ENCODE measurements at regions not wholly inside any gene's neighbourhood (a gene's known extent, or its start where the extent isn't known, plus 50 kb on each side); places are given as distances from the start of the nearest gene placed in this dataset.

GRCh38 chr2:204012072-204012653, 75.6 kb downstream of the ICOS start:
- Histone ChIP-seq H3K27ac (ENCODE audit: low read depth, low read length) (no peak overlapping the region), H3K27me3 (ENCODE audit: control insufficient read depth in 1 of 2, insufficient read depth in 2 of 2, low read length in 2 of 2) (no peaks in the 10 kb centered on the region), H3K9me3 (ENCODE audit: low read length) (no peaks in the 10 kb centered on the region), H3K4me1 (ENCODE audit: insufficient read depth, low read length) (no peaks in the 10 kb centered on the region), H3K36me3 (ENCODE audit: insufficient read depth, low read length) (no peaks in the 10 kb centered on the region), H3K4me3 (ENCODE audit: low read depth in 1 of 2, low read length in 2 of 2) (no peak overlapping the region), H3K9ac (ENCODE audit: low read length) (no peak overlapping the region)

DNA sequence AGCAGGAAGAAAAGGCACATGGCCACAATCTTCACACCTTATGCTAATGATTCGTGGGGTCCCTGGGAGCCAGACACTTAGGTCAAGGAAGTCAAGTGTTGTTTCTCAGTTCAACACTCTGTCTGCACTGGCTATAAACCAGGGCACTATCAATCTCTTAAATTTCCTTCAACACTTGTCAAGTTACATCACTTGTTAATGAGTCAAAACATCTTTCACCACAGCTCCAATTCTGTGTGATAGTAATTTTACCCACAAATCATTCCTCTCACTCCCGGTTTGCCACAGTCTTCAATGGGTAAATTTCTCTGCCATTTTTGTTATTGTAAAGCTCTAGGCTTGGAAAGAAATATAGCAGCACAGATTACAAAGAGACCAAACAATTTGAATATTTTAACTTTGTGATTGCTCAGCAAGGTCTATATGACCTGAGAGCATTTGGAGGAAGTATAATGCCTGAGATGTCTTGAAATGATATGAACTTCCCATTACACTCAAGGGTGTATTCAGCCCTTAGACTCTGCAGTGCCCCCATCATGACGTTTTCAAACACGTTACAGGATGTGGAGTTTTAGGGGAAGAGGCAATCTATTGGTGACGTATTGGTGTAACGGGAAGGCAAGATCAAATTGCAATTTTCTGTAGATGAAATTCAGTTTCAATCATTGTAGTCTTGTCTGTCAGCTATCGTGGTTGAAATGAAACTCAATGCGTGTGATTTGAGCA, 78.7 kb downstream of the ICOS start:
- Histone ChIP-seq H3K27me3 (ENCODE audit: control insufficient read depth in 1 of 2, insufficient read depth in 2 of 2, low read length in 2 of 2) (no peaks in the 10 kb centered on the region), H3K4me3 (ENCODE audit: low read depth in 1 of 2, low read length in 2 of 2) (no peak overlapping the region), H3K27ac (ENCODE audit: low read depth, low read length) (no peak overlapping the region), H3K36me3 (ENCODE audit: insufficient read depth, low read length) (no peaks in the 10 kb centered on the region), H3K4me1 (ENCODE audit: insufficient read depth, low read length) (no peaks in the 10 kb centered on the region), H3K9ac (ENCODE audit: low read length) (no peak overlapping the region), H3K9me3 (ENCODE audit: low read length) (no peaks in the 10 kb centered on the region)

- H3K4me1 ChIP-seq (ENCODE audit: insufficient read depth, low read length): peaks cover 3% of the 10 kb centered on the region
- no peak overlapping the region for H3K9ac ChIP-seq (ENCODE audit: low read length)
- H3K27ac ChIP-seq (ENCODE audit: low read depth, low read length): no peak overlapping the region
- H3K27me3 ChIP-seq (ENCODE audit: control insufficient read depth in 1 of 2, insufficient read depth in 2 of 2, low read length in 2 of 2): no peaks in the 10 kb centered on the region
- H3K4me3 ChIP-seq (ENCODE audit: low read depth in 1 of 2, low read length in 2 of 2): no peak overlapping the region
- no peaks in the 10 kb centered on the region for H3K9me3 ChIP-seq (ENCODE audit: low read length)
- no peaks in the 10 kb centered on the region for H3K36me3 ChIP-seq (ENCODE audit: insufficient read depth, low read length)
Observed at GRCh38 chr2:204018717-204019116, 82.2 kb downstream of the ICOS start.

GRCh38 chr2:204019572-204020501, 83.3 kb downstream of the ICOS start:
- H3K27ac ChIP-seq (ENCODE audit: low read depth, low read length): no peak overlapping the region
- H3K4me1 ChIP-seq (ENCODE audit: insufficient read depth, low read length): peaks cover 14% of the 10 kb centered on the region
- no peaks in the 10 kb centered on the region for H3K36me3 ChIP-seq (ENCODE audit: insufficient read depth, low read length)
- no peaks in the 10 kb centered on the region for H3K27me3 ChIP-seq (ENCODE audit: control insufficient read depth in 1 of 2, insufficient read depth in 2 of 2, low read length in 2 of 2)
- no peak overlapping the region for H3K4me3 ChIP-seq (ENCODE audit: low read depth in 1 of 2, low read length in 2 of 2)
- no peak overlapping the region for H3K9ac ChIP-seq (ENCODE audit: low read length)
- no peaks in the 10 kb centered on the region for H3K9me3 ChIP-seq (ENCODE audit: low read length)

- Histone ChIP-seq H3K27ac (ENCODE audit: low read depth, low read length) (no peak overlapping the region), H3K36me3 (ENCODE audit: insufficient read depth, low read length) (no peaks in the 10 kb centered on the region), H3K4me3 (ENCODE audit: low read depth in 1 of 2, low read length in 2 of 2) (no peak overlapping the region), H3K9ac (ENCODE audit: low read length) (no peak overlapping the region), H3K27me3 (ENCODE audit: control insufficient read depth in 1 of 2, insufficient read depth in 2 of 2, low read length in 2 of 2) (no peaks in the 10 kb centered on the region), H3K9me3 (ENCODE audit: low read length) (no peaks in the 10 kb centered on the region), H3K4me1 (ENCODE audit: insufficient read depth, low read length) (peaks cover 19% of the 10 kb centered on the region)
Observed at GRCh38 chr2:204021290-204022081, 84.9 kb downstream of the ICOS start.

DNA sequence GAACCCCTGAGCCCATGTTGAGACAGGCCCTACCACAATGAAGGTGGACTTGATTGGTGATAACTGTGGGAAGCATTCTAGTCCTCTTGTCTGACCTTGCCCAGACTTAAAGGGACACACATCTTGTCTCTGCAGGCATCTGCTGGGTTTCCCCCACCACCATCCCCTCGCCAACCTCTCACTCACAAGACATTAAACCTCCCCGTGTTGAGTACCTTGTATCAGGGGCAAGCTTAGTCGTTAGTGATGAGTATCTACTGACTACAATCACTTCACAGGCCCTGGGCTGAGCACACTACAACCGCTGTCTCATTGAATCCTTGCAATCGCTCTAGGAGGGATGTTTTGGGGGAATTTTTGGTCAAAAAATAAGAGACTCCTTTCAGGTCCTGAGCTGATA, 86.0 kb downstream of the ICOS start:
- no peak overlapping the region for H3K27ac ChIP-seq (ENCODE audit: low read depth, low read length)
- no peaks in the 10 kb centered on the region for H3K9me3 ChIP-seq (ENCODE audit: low read length)
- peaks cover 19% of the 10 kb centered on the region for H3K4me1 ChIP-seq (ENCODE audit: insufficient read depth, low read length)
- no peaks in the 10 kb centered on the region for H3K36me3 ChIP-seq (ENCODE audit: insufficient read depth, low read length)
- no peak overlapping the region for H3K9ac ChIP-seq (ENCODE audit: low read length)
- no peaks in the 10 kb centered on the region for H3K27me3 ChIP-seq (ENCODE audit: control insufficient read depth in 1 of 2, insufficient read depth in 2 of 2, low read length in 2 of 2)
- H3K4me3 ChIP-seq (ENCODE audit: low read depth in 1 of 2, low read length in 2 of 2): no peak overlapping the region

DNA sequence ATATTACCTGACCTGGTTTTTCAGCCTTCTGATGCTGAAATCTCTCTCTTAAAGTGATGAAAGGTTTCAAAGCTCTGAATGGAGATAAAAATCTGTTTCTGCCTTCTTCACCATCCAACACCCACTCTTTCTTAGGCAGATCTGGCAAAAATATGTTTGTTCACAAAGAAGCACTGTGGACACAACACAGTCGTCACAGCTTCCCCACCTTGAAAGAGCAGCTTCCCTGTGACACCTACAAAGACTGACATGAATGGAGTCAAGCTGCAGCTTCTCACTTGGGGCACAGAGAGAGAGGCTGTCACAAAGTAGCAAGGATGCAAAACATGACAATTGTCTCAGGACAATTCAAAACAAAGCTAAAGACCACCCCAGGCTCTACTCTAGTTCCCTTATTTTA, 86.5 kb downstream of the ICOS start:
- Histone ChIP-seq H3K27ac (ENCODE audit: low read depth, low read length) (no peak overlapping the region), H3K27me3 (ENCODE audit: control insufficient read depth in 1 of 2, insufficient read depth in 2 of 2, low read length in 2 of 2) (no peaks in the 10 kb centered on the region), H3K4me1 (ENCODE audit: insufficient read depth, low read length) (peaks cover 19% of the 10 kb centered on the region)

DNA sequence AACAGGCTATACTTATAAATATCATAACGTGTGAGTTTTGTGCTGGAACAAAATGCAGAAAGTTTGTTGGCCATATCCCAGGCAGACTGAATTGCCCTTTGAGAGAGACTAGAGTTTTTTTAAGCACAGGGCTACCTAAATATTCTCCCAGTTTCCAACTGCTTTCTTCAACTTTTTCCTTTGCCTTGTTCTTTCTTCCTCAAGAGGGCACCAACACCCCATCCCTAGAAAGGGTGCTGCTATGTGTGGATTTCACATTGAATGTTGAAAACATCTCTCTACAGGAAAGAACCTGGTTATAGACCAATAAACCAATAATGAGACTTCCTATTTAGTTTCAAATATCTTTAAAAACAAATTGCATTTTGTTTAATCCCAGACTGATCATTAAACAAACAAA, 87.9 kb downstream of the ICOS start:
- Histone ChIP-seq H3K9me3 (ENCODE audit: low read length) (no peaks in the 10 kb centered on the region), H3K4me1 (ENCODE audit: insufficient read depth, low read length) (peaks cover 19% of the 10 kb centered on the region), H3K4me3 (ENCODE audit: low read depth in 1 of 2, low read length in 2 of 2) (no peak overlapping the region), H3K36me3 (ENCODE audit: insufficient read depth, low read length) (no peaks in the 10 kb centered on the region), H3K9ac (ENCODE audit: low read length) (no peak overlapping the region), H3K27ac (ENCODE audit: low read depth, low read length) (no peak overlapping the region), H3K27me3 (ENCODE audit: control insufficient read depth in 1 of 2, insufficient read depth in 2 of 2, low read length in 2 of 2) (no peaks in the 10 kb centered on the region)

More for the DNA sequence above, 86.5 kb downstream of the ICOS start:
- no peaks in the 10 kb centered on the region for H3K9me3 ChIP-seq (ENCODE audit: low read length)
- no peak overlapping the region for H3K9ac ChIP-seq (ENCODE audit: low read length)
- no peak overlapping the region for H3K4me3 ChIP-seq (ENCODE audit: low read depth in 1 of 2, low read length in 2 of 2)
- H3K36me3 ChIP-seq (ENCODE audit: insufficient read depth, low read length): no peaks in the 10 kb centered on the region

- peaks cover 19% of the 10 kb centered on the region for H3K4me1 ChIP-seq (ENCODE audit: insufficient read depth, low read length)
- no peaks in the 10 kb centered on the region for H3K9me3 ChIP-seq (ENCODE audit: low read length)
- no peak overlapping the region for H3K9ac ChIP-seq (ENCODE audit: low read length)
- H3K4me3 ChIP-seq (ENCODE audit: low read depth in 1 of 2, low read length in 2 of 2): no peak overlapping the region
- no peaks in the 10 kb centered on the region for H3K27me3 ChIP-seq (ENCODE audit: control insufficient read depth in 1 of 2, insufficient read depth in 2 of 2, low read length in 2 of 2)
- H3K36me3 ChIP-seq (ENCODE audit: insufficient read depth, low read length): no peaks in the 10 kb centered on the region
- no peak overlapping the region for H3K27ac ChIP-seq (ENCODE audit: low read depth, low read length)
Observed at GRCh38 chr2:204024906-204025475, 88.4 kb downstream of the ICOS start.

DNA sequence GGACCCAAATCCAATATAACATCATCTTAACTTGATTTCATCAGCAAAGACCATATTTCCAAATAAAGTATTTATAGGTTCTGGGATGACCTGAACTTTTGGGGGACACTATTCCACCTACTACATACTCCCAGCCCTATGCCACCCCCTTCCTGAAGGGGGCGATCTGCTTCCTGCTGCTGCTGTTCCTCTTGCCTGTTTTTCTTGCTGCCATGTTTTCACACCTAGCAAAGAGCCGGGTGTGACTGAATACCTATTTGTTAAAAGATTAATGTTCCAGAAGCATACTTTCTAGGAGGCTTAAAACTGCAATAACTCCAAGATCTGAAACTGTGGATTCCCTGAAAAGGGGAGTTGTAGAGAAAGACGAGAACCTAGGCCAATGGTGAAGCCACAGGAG, 89.7 kb downstream of the ICOS start:
- no peak overlapping the region for H3K9ac ChIP-seq (ENCODE audit: low read length)
- H3K36me3 ChIP-seq (ENCODE audit: insufficient read depth, low read length): no peaks in the 10 kb centered on the region
- H3K27ac ChIP-seq (ENCODE audit: low read depth, low read length): no peak overlapping the region
- H3K4me3 ChIP-seq (ENCODE audit: low read depth in 1 of 2, low read length in 2 of 2): no peak overlapping the region
- H3K9me3 ChIP-seq (ENCODE audit: low read length): no peaks in the 10 kb centered on the region
- peaks cover 31% of the 10 kb centered on the region for H3K4me1 ChIP-seq (ENCODE audit: insufficient read depth, low read length)
- no peaks in the 10 kb centered on the region for H3K27me3 ChIP-seq (ENCODE audit: control insufficient read depth in 1 of 2, insufficient read depth in 2 of 2, low read length in 2 of 2)

DNA sequence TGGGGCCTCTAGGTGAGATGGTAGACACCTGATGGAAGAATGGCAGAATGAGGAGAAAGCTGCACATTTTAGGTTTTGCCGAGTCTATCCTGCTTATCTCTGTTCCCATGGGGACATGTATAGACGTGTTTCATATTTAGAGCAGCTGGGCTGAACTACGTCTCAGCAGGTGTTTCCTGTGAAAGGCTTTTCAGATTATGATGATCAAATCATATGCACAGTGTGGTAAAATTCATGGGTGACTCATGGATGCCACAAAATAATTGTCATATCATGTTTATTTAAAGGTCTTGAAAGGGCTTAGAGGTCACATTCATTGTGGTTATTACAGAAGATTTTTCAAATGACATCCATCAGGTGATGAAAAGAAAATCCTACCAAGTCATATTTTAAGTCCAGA, 90.5 kb downstream of the ICOS start:
- Histone ChIP-seq H3K4me1 (ENCODE audit: insufficient read depth, low read length) (peaks cover 37% of the 10 kb centered on the region), H3K9ac (ENCODE audit: low read length) (no peak overlapping the region), H3K9me3 (ENCODE audit: low read length) (no peaks in the 10 kb centered on the region), H3K27me3 (ENCODE audit: control insufficient read depth in 1 of 2, insufficient read depth in 2 of 2, low read length in 2 of 2) (no peaks in the 10 kb centered on the region), H3K27ac (ENCODE audit: low read depth, low read length) (no peak overlapping the region), H3K36me3 (ENCODE audit: insufficient read depth, low read length) (no peaks in the 10 kb centered on the region), H3K4me3 (ENCODE audit: low read depth in 1 of 2, low read length in 2 of 2) (no peak overlapping the region)
